Lung microvascular endothelial cell (primary cell): ENCODE measurements at regions not wholly inside any gene's neighbourhood (a gene's known extent, or its start where the extent isn't known, plus 50 kb on each side); places are given as distances from the start of the nearest gene placed in this dataset.

Experiments
- DNase-seq, 2 donors: peaks; one replicate each; pipeline versions ENCODE4 v3.0.0 to v3.0.0-alpha.2; 2010; ENCODE audit warnings: low read depth in 2 of 2

DNA sequence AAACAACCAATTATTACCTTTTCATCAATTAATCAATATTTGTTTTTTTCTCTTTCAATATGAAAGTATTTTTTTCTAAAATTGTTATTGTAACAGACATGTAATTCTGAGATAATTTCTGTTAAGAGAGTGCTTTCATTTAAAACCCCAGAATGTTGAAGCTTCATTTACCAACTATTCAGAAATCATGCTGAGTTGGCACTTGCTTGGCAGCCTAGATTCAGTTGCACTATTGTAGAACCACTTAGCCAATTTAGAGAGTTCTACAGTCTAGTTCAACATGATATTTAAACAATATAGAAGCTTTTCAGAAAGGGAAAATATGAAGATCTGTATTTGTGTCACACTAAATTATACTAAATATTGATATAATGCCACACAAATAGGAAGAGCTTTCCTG is 56.1 kb upstream of the NKAIN2 start:
- DNase-seq: no peak

DNA sequence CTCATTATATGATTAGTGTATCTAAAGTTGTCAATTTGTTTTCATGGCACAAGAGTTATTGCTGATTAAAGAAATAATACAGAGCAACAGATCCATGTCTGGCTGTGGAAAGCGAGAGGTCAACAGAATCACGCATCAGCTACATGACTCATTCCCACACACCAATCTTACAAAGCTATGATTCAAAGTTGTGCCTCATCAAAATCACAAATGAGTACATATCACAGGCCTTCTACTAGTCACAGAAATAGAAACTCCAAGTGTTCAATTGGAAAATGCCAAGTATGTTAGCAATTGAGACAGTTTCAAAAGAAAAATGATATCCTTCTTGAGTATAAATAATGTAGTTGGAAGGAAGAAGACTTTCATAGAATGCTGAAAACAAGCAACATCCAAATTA is 57.8 kb upstream of the NKAIN2 start:
- no peak for DNase-seq

DNA sequence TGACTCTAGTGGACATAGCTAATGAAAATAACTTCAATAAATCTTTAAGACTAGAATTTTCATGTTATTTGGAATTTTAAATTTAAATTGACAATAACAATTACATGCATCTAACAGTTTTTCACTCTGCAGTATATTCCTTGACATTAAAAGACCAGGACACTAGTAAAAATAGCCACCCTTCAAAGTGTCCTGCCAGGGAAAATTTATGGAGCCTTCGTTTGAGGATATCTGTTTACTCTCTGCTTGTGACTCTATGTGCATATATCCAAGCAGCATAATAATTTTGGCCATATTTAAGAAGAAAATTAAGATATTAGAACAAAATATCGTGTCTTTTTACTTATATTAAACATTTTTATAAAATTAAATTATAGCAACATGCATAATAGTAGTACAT is 58.8 kb upstream of the NKAIN2 start:
- no peak for DNase-seq

DNA sequence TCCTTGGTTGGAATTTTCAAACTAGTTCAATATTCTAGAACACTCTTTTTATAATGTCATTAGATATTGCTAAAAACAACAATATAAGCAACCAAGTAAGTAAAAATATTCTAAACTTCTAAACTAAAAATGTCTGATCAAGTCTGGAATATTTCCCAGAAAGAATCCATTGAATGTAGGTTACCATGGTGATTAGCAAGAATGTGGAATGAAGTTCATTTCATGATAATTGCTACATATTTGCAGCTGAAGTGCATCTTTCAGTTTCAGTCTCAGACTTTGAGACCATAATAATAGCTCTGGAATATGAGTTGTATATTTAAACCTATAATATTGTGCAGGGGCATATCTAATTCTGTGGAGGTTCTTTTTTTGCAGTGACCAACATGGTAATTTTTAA is 61.0 kb upstream of the NKAIN2 start:
- no peak for DNase-seq

DNA sequence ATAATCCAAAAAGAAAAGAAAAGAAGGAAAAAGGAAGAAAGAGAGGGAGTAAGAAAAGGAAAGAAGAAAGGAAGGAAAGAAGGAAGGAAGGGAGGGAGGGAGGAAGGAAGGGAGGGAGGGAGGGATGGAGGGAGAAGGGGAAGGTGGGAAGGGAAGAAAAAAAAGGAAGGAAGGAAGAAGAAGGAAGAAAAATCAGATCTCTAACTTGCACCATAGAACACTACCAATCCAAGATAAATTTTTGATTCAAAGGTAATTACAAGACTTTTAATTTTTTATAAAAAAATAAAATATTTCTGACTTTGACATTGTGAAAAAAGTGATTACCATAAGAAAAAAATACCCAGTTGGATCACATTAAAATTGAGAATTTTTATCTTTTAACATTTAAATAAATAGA is 70.5 kb upstream of the NKAIN2 start:
- no peak for DNase-seq

DNA sequence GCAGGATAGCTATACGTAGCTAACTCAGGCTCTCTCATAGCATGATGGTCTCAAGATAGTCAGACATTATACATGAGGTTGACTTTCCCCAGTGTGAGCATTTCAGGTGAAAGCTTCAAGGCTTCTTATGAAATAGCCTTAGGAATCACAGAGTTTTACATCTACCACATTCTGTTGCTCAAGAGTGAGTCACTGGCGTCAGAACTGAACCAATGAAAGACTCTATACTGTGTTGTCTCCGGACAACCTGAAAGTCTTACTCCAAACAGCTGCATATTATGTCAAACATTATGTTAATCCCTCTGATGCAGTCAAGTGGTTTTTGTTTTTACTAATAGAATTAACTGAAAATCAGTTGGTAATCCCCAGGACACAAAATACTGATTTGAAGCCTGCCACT is 79.8 kb upstream of the TRDN start:
- no peak for DNase-seq

DNA sequence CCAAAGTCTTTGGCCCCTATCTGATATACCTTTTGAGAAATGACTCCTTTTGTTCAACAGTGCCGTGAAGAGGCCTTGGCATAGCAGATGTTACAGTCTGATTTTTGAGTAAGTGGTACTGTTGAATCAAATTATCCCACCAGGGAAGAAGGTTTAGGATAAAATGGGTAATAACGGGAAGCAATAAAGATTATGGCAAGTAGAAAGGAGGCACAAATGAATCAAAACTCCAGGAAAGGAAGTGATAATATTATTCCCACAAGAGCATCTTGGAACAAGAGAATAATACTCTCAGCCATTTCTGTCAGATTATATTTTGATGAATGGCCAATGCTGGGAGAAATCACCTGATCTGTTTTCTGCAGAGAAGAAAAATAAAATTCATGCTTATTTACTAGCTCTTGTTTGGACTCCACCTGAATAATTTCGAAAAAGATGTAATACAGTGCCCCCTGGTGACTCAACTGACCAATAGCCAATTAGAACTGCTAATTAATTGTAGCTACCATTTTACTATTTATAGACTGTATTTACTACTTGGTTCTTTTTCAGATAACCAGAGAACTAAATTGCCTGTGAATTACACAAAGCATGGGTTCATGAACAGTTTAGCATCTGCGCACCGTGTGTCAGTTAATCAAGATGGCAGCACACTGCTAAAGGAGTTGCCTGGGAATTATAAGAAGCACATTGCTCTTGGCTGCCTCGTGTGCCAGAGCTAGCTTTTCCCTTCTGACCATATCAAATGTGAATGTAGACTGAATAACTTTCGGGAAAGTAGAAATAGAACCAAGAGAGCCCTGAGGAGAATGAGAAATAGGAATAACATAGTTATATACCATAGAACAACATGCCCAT is 78.5 kb upstream of the TRDN start:
- peak; percentile 7 to 55 for DNase-seq

DNA sequence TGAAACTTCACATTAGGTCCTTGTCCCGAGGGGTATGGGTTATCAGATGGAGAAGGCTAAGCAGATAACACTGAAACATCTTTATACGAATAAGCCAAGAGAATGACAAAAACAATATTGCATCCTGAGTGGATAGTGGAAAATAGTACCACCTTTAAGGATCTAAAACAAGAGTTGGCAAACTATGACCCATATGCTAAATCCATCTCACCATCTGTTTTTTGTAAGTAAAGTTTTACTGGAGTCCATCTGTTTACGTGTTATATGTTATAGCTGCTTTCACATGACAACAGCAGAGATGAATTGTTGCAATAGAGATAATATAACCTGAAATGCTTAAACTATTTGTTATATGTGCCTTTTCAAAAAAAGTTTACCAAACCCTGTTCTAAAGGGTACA is 76.1 kb upstream of the TRDN start:
- DNase-seq: no peak

DNA sequence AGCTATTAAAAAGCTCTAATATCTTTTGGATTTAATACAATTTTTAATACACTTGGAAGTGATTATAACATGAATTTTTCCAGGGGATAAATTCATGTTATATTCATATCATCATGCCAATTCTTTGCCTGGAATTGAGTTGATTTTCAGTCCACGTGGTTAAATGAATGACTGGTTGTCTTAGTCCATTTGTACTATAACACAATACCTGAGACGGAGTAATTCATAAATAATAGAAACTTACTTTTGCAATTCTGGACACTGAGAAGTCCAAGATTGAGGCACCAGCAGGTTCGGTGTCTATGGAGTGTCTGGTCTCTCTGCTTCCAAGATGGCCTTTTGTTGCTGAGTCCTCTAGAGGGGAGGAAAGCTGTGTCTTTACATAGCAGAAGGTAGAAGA is 66.2 kb upstream of the TRDN start:
- no peak for DNase-seq

DNA sequence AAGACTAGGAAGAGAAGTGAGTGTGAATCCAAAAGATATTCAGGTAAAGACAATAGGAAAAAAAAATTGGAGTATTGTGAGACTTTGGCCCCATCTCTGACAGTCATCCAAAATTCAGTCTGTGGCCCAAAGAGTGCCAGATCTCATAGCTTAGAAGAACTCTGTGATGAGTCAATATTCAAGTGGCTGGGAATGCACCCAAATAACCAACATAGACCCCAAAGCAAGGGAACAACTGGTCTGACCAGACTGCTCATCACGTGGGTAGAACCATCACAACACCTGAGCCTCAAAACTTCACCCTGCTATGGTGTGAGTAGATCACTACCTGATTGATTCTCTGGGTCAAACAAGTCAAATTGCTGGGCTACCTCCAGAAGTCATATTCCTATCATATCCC is 51.1 kb upstream of the TRDN start:
- no peak for DNase-seq
